K562 (cell line): ENCODE measurements at regions not wholly inside any gene's neighbourhood (a gene's known extent, or its start where the extent isn't known, plus 50 kb on each side); places are given as distances from the start of the nearest gene placed in this dataset.

Experiments used
- ATAC-seq: fragments of 200-7000 bp; cut with Tn5 transposase; 3 replicates; pipeline ENCODE4 v1.9.1; 2020; ENCODE audit warnings: moderate library complexity
- BruUV-seq: library from RNA; stranded (reverse); fragments of 400-500 nt; replicated peaks from 2 replicates; lab custom pipeline; 2021; lab: Mats Ljungman, UMichigan
- CTCF ChIA-PET: fragments of 300-600 bp; formaldehyde crosslinking; extraction: SDS; loops from one replicate; lab custom pipeline; 2021; ENCODE audit warnings: low intra/inter-chr PET ratio; lab: Yijun Ruan, JAX
- POLR2A ChIA-PET: fragments of 300-600, 350-650 bp; sonication (Branson Sonifier 250); formaldehyde crosslinking; extraction: SDS; loops from one replicate; lab custom pipeline; 2021; ENCODE audit warnings: antibody characterized with exemption, inconsistent platforms; lab: Yijun Ruan, JAX
- DNase-seq, 4 experiments: peaks; one replicate each; pipeline versions ENCODE4 v3.0.0 to v3.0.0-alpha.2; 2011 to 2018; ENCODE audit warnings: low spot score in 3 of 4, mixed read lengths in 3 of 4; ENCODE audit errors: extremely low read depth in 1 of 4
- FAIRE-seq: peaks from 2 replicates; lab custom pipeline; 2011; peaks lifted over from hg19 to GRCh38; lab: Jason Lieb, UNC
- H2AFZ ChIP-seq: 2 replicates; pipeline ENCODE4 v1.6.0; 2011; ENCODE audit warnings: low read depth, low read length, control low read depth, inconsistent platforms
- H3K27ac ChIP-seq: fragments of 200-600 bp; 3 replicates; pipeline ENCODE4 v1.8.0; 2011; ENCODE audit warnings: low read depth, mild to moderate bottlenecking, control low read depth, inconsistent platforms, low read length, moderate library complexity, mixed read lengths; ENCODE audit errors: extremely low read depth
- H3K27me3 ChIP-seq, 2 experiments: fragments of 300-600 bp in 1 of 2; 2 replicates in 1 of 2; 3 replicates in 1 of 2; pipeline versions ENCODE4 v1.6.0 to v1.8.0; 2011; ENCODE audit warnings: inconsistent platforms in 2 of 2, low read length in 2 of 2, mild to moderate bottlenecking in 1 of 2, mixed read lengths in 1 of 2, moderate library complexity in 1 of 2; ENCODE audit not compliant: control insufficient read depth in 2 of 2, insufficient read depth in 2 of 2
- H3K36me3 ChIP-seq: fragments of 300-600 bp; 3 replicates; pipeline ENCODE4 v1.8.0; 2011; ENCODE audit warnings: mild to moderate bottlenecking, low read length, inconsistent platforms; ENCODE audit not compliant: control insufficient read depth, insufficient read depth
- H3K4me1 ChIP-seq, 2 experiments: fragments of 200-600 bp in 1 of 2; replicated peaks in 1 of 2; 2 replicates in 1 of 2; 3 replicates in 1 of 2; pipeline versions ENCODE4 v1.5.1 to v1.8.0; 2011; ENCODE audit warnings: inconsistent platforms in 2 of 2, low read length in 2 of 2, mild to moderate bottlenecking in 1 of 2, mixed read lengths in 1 of 2, moderate library complexity in 1 of 2; ENCODE audit not compliant: control insufficient read depth in 2 of 2, insufficient read depth in 2 of 2
- H3K4me2 ChIP-seq: 2 replicates; pipeline ENCODE4 v1.6.1; 2011; ENCODE audit warnings: low read length, control low read depth, inconsistent platforms, mixed read lengths; ENCODE audit not compliant: insufficient read depth
- H3K4me3 ChIP-seq: fragments of 200-600 bp; sonication (generic), shearing (Covaris generic); 2 replicates; pipeline ENCODE4 v1.5.1; 2016; ENCODE audit warnings: control low read depth, inconsistent platforms
- H3K79me2 ChIP-seq: fragments of 200-600 bp; 3 replicates; pipeline ENCODE4 v1.8.0; 2011; ENCODE audit warnings: low read length, inconsistent platforms; ENCODE audit not compliant: control insufficient read depth, insufficient read depth
- H3K9ac ChIP-seq, 2 experiments: 2 replicates each; pipeline versions ENCODE4 v1.6.0 to v1.6.1; 2011; ENCODE audit warnings: low read depth in 2 of 2, low read length in 2 of 2, control low read depth in 1 of 2, inconsistent platforms in 1 of 2, mild to moderate bottlenecking in 1 of 2, mixed read lengths in 1 of 2; ENCODE audit not compliant: insufficient read depth in 1 of 2
- H3K9me1 ChIP-seq: one replicate; pipeline ENCODE4 v1.6.0; 2011; ENCODE audit warnings: inconsistent platforms, mild to moderate bottlenecking, low read length, moderate library complexity; ENCODE audit not compliant: control insufficient read depth, insufficient read depth
- H3K9me3 ChIP-seq: replicated peaks from 2 replicates; pipeline ENCODE4 v1.5.1; 2011; ENCODE audit warnings: low read depth, low read length, inconsistent platforms; ENCODE audit not compliant: control insufficient read depth, insufficient read depth
- H4K20me1 ChIP-seq: replicated peaks from 2 replicates; pipeline ENCODE4 v1.6.1; 2011; ENCODE audit warnings: low read length, inconsistent platforms, mixed read lengths; ENCODE audit not compliant: control insufficient read depth, insufficient read depth
- BCOR ChIP-seq: fragments of 450-650 bp; IDR thresholded peaks from 2 replicates; pipeline ENCODE4 v1.6.1; 2016
- BMI1 ChIP-seq: fragments of 150-350 bp; IDR thresholded peaks from 2 replicates; pipeline ENCODE4 v1.6.1; 2014; ENCODE audit warnings: low read length
- HCFC1 ChIP-seq: IDR thresholded peaks from 2 replicates; pipeline ENCODE4 v1.6.1; 2012; ENCODE audit warnings: low read depth, low read length, improper control_type of control experiment
- HDAC3 ChIP-seq: fragments of 450-650 bp; IDR thresholded peaks from 2 replicates; pipeline ENCODE4 v1.6.1; 2018; ENCODE audit warnings: borderline replicate concordance, mild to moderate bottlenecking, moderate library complexity; ENCODE audit not compliant: partially characterized antibody
- HNRNPK ChIP-seq: fragments of 200-400 bp; formaldehyde crosslinking; IDR thresholded peaks from one replicate; pipeline ENCODE4 v1.6.1; 2018; ENCODE audit warnings: mild to moderate bottlenecking, low read depth, low read length; ENCODE audit not compliant: poor library complexity, severe bottlenecking
- ID3 ChIP-seq, 2 experiments: fragments of 250-450 bp in 1 of 2; fragments of 450-650 bp in 1 of 2; sonication (Bioruptor Pico) in 1 of 2; IDR thresholded peaks; 2 replicates each; pipeline versions ENCODE4 v1.6.1 to v1.8.0; 2016 to 2021; ENCODE audit warnings: mild to moderate bottlenecking in 2 of 2, moderate library complexity in 2 of 2, missing compliant biosample characterization in 1 of 2, missing genetic modification characterization in 1 of 2
- ILK ChIP-seq: fragments of 450-650 bp; IDR thresholded peaks from 2 replicates; pipeline ENCODE4 v1.6.1; 2016; ENCODE audit warnings: missing genetic modification characterization, low read depth, mild to moderate bottlenecking, missing compliant biosample characterization, moderate library complexity, borderline replicate concordance
- NR1H2 ChIP-seq: sonication (generic); formaldehyde crosslinking; IDR thresholded peaks from 2 replicates; pipeline ENCODE4 v1.4.0; 2020; ENCODE audit warnings: mild to moderate bottlenecking, missing genetic modification reagents
- POU5F1 ChIP-seq: fragments of 150-350 bp; IDR thresholded peaks from 2 replicates; pipeline ENCODE4 v1.6.1; 2014; ENCODE audit warnings: borderline replicate concordance, low read length, low read depth, mild to moderate bottlenecking; ENCODE audit not compliant: partially characterized antibody
- SETDB1 ChIP-seq: IDR thresholded peaks from one replicate; pipeline ENCODE4 v1.6.1; 2012; ENCODE audit warnings: low read length, control low read depth, inconsistent platforms
- SP1 ChIP-seq: sonication (generic); formaldehyde crosslinking; IDR thresholded peaks from 2 replicates; pipeline ENCODE4 v1.8.1; 2022; ENCODE audit warnings: mild to moderate bottlenecking, missing genetic modification reagents
- ZC3H11A ChIP-seq: IDR thresholded peaks from 2 replicates; pipeline ENCODE4 v1.6.1; 2012; ENCODE audit warnings: low read depth, low read length, improper control_type of control experiment
- ZFP91 ChIP-seq: sonication (generic); formaldehyde crosslinking; IDR thresholded peaks from 2 replicates; pipeline ENCODE4 v1.8.0; 2022; ENCODE audit warnings: mild to moderate bottlenecking, missing genetic modification reagents
- ZNF174 ChIP-seq: fragments of 250-450 bp; sonication (Bioruptor Pico); IDR thresholded peaks from 2 replicates; pipeline ENCODE4 v1.4.0; 2020; ENCODE audit warnings: mild to moderate bottlenecking
- ZNF41 ChIP-seq: fragments of 250-450 bp; sonication (Bioruptor Pico); conservative IDR thresholded peaks from 2 replicates; pipeline ENCODE4 v1.4.0; 2020; ENCODE audit warnings: mild to moderate bottlenecking
- WGBS: fragments of 100-300 bp; shearing (Covaris generic); methylation state at CpG from one replicate; pipeline ENCODE4 v1.1.6; 2016; ENCODE audit warnings: low coverage, mixed read lengths; ENCODE audit not compliant: insufficient coverage; ENCODE audit errors: missing lambda C conversion rate; 5-methylcytosine and 5-hydroxymethylcytosine counted together
- in situ Hi-C: fragments of 300-500 bp; cut with MboI; formaldehyde crosslinking; loops from 4 replicates; pipeline ENCODE4 v1.15.0; 2018; ENCODE audit warnings: inconsistent platforms, mixed read lengths
- intact Hi-C: fragments of 100-400 bp; cut with micrococcal nuclease; formaldehyde crosslinking; loops from 2 replicates; pipeline ENCODE4 v1.14.2; 2022
- TF ChIP-seq, protein P1 (sequence below), 2 experiments: IDR thresholded peaks; 2 replicates each; pipeline ENCODE4 v1.6.1; 2012; ENCODE audit warnings: improper control_type of control experiment in 2 of 2, low read depth in 2 of 2, low read length in 2 of 2, borderline replicate concordance in 1 of 2
- TF ChIP-seq, protein P2 (sequence below): fragments of 450-650 bp; IDR thresholded peaks from 2 replicates; pipeline ENCODE4 v1.6.1; 2016

GRCh38 chr22:49255154-49255553 lies 572.5 kb downstream of the BRD1 start (continued):
- TF ChIP-seq ZNF174 (no peak), ZNF41 (CRISPR knock-in tag) (no peak), HCFC1 (no peak), SP1 (CRISPR knock-in tag) (no peak), POU5F1 (no peak), HDAC3 (no peak)
- TF ChIP-seq, all 486 proteins: peak for 0

- no peaks in the 10 kb centered on the region for H3K9me1 ChIP-seq
- no peak overlapping the region for H2AFZ ChIP-seq
- H4K20me1 ChIP-seq = no peaks in the 10 kb centered on the region; the same call in 1 of the 2 replicates
- FAIRE-seq = no peak
- H3K27ac ChIP-seq = no peak overlapping the region
- DNase-seq = no peak
- CTCF ChIA-PET = no interaction called here
- H3K36me3 ChIP-seq = no peaks in the 10 kb centered on the region
- intact Hi-C loops (no loop called here), in situ Hi-C loops (no loop called here)
- no peak overlapping the region for H3K4me3 ChIP-seq
- H3K4me2 ChIP-seq = no peak overlapping the region
- POLR2A ChIA-PET = no interaction called here
- H3K27me3 ChIP-seq = peaks cover 0 to 4% of the 10 kb centered on the region in 2 experiments; a peak in 3 of 5 replicates
- H3K9me3 ChIP-seq = no peaks in the 10 kb centered on the region
- no peaks in the 10 kb centered on the region for H3K4me1 ChIP-seq
- no TSS peak for BruUV-seq
- no peak overlapping the region for H3K9ac ChIP-seq
- 0% methylated on average over 6 of the region's 6 CpGs for WGBS
- no peaks in the 10 kb centered on the region for H3K79me2 ChIP-seq
- ATAC-seq = no peak
- no peak for TF ChIP-seq HNRNPK
- no peak for TF ChIP-seq ZFP91 (CRISPR knock-in tag)
- no peak for TF ChIP-seq BMI1
- TF ChIP-seq SETDB1 = no peak
- no peak for TF ChIP-seq ILK (tag)
- TF ChIP-seq, protein P1, sequence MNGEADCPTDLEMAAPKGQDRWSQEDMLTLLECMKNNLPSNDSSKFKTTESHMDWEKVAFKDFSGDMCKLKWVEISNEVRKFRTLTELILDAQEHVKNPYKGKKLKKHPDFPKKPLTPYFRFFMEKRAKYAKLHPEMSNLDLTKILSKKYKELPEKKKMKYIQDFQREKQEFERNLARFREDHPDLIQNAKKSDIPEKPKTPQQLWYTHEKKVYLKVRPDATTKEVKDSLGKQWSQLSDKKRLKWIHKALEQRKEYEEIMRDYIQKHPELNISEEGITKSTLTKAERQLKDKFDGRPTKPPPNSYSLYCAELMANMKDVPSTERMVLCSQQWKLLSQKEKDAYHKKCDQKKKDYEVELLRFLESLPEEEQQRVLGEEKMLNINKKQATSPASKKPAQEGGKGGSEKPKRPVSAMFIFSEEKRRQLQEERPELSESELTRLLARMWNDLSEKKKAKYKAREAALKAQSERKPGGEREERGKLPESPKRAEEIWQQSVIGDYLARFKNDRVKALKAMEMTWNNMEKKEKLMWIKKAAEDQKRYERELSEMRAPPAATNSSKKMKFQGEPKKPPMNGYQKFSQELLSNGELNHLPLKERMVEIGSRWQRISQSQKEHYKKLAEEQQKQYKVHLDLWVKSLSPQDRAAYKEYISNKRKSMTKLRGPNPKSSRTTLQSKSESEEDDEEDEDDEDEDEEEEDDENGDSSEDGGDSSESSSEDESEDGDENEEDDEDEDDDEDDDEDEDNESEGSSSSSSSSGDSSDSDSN (IDR thresholded peaks at IDR 0.05; ENCODE audit: borderline replicate concordance in 1 of 2, low read depth in 2 of 2, low read length in 2 of 2) = no peak
- TF ChIP-seq ZC3H11A = no peak
- no peak for TF ChIP-seq ID3 (CRISPR knock-in tag; IDR thresholded peaks at IDR 0.05)
- no peak for TF ChIP-seq ID3 (tag; IDR thresholded peaks at IDR 0.05)
- TF ChIP-seq, protein P2, sequence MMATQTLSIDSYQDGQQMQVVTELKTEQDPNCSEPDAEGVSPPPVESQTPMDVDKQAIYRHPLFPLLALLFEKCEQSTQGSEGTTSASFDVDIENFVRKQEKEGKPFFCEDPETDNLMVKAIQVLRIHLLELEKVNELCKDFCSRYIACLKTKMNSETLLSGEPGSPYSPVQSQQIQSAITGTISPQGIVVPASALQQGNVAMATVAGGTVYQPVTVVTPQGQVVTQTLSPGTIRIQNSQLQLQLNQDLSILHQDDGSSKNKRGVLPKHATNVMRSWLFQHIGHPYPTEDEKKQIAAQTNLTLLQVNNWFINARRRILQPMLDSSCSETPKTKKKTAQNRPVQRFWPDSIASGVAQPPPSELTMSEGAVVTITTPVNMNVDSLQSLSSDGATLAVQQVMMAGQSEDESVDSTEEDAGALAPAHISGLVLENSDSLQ = no peak
- TF ChIP-seq BCOR = no peak
- TF ChIP-seq NR1H2 = no peak
Measured at GRCh38 chr22:49253656-49254055, 574.0 kb downstream of the BRD1 start.
